HG03342 (cell line): ENCODE measurements at regions not wholly inside any gene's neighbourhood (a gene's known extent, or its start where the extent isn't known, plus 50 kb on each side); places are given as distances from the start of the nearest gene placed in this dataset.

ENCODE experiments used
- ATAC-seq: cut with Tn5 transposase; IDR thresholded peaks from one replicate; pipeline ENCODE4 v1.9.1; 2021; ENCODE audit warnings: mild to moderate bottlenecking, moderate library complexity; ENCODE audit not compliant: unreplicated experiment

DNA sequence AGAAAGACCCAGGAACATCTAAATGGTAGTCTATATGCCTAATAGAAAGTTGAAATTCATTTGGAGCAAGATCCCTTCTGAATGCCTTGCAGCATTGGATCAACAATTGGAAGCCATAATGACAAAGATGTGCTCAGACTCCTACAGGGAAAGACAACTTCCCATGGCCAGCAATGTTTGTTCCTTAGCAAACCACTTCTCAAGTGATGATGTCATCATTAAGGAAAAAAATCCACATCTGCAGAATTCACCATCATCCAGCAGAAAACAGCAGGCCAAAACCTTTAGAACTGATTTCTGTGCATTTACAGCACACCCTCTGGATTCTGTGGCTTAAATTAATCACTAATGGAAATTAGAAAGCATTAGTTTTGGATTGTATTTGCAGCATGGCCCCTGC lies 82.4 kb upstream of the ZIC3 start:
- no peak for ATAC-seq

DNA sequence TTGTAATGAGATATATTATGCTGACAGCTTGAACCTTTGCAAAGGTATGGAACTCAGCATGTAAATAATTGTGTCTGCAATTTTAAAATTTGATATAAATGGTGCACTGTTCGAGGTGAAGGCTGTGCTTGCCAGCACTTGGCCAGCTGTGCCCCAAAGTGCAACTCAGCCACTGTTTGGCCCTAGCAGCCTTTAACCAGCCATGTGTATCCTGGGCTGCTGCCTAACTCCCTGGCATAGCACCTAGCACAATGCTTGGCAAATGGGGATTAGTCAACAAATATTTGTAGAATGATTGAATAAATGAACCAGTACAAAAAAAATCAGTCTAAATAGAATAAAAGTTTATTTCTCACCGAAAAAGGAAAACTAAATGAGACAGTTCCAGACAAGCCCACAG lies 83.8 kb upstream of the ZIC3 start:
- no peak for ATAC-seq

DNA sequence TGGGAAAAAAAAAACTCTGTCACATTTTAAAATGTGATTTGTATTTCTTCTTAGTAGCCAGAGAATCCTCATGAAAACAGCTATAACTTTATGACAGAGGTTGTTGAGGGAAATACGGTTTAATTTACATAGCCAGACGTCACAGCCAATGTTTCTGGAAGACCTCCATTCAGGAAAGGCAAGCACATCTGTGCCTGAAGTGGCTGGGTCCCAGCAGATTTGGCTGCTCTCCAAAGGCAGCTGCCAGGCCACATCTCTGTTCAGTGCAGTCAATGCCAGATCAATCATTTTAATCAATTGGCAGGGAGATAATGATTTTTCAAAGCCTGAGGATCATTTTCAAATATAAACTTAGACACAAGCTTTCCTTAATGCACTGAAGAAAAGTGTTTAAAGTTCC lies 86.5 kb upstream of the ZIC3 start:
- no peak for ATAC-seq

DNA sequence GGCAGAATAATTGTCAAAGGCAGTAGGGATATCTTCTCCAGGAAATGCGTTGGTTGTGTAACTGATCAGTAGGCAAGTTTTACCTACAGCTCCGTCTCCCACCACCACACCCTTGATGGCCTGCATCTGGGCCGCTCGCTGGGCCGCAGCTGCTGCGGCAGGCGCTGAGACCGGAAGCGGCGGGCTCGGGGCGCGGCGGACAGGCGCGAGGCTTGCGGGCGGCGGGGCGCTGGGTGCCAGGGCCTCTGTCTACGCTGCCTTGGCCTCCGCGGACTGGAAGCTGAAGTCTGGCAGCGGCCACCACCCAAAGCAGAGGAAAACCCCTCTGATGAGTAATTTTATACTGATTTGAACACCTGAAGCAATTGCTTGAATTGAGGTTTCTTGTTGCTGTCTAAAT lies 124.2 kb upstream of the ZIC3 start:
- ATAC-seq = no peak

DNA sequence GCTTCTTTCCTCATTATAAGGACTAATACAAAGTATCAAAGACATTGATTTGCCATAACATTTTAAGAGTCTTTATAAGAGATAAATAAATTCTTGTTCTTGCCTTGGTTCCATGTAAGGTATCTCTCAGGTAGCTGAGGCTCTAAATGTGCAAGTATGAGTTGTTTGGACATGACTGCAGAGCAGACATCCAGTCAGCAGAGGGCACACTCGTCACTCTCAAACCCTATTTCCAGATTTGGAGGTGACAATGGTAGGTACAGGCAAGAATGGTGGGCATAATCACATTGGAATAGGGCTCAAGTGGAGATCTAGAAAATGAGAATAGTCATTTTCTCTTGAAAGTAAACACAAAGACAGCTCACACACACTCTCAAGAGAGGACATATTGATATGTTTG lies 133.3 kb upstream of the ZIC3 start:
- ATAC-seq = peak; percentile 63

DNA sequence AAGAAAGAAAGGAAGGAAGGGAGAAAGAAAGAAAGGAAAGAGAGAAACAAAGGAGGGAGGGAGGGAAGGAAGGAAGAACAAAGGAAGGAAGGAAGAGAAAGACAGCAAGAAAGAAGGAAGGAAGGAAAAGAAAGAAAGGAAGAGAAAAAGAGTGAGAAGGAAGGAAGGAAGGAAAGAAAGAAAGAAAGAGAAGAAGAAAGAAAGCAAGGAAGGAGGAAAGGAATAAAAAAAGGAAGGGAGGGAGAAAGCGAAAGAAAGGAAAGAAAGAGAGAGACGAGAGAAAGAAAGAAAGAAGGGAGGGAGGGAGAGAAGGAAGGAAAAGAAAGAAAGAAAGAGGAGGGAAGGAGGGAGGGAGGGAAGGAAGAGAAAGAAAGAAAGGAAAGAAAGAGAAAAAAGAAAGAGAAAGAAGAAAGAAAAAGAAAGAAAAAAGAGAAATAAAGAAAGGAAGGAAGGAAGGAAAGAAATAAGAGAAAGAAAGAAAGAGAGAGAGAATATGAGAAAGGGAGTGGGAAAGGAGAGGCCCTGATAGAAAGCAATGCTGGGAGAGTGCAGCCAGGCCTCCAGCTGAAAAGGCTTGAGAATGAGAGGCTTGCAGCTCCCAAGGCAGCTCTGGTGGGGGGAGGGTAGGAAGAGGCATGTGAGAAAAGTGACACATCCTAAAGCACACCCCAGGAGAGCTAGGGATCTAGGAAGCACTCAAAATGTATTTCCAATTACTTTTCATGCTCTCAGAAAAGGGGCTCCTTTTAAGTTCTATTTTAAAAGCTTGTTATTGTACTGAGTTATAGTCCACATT lies 134.0 kb upstream of the ZIC3 start:
- no peak for ATAC-seq

DNA sequence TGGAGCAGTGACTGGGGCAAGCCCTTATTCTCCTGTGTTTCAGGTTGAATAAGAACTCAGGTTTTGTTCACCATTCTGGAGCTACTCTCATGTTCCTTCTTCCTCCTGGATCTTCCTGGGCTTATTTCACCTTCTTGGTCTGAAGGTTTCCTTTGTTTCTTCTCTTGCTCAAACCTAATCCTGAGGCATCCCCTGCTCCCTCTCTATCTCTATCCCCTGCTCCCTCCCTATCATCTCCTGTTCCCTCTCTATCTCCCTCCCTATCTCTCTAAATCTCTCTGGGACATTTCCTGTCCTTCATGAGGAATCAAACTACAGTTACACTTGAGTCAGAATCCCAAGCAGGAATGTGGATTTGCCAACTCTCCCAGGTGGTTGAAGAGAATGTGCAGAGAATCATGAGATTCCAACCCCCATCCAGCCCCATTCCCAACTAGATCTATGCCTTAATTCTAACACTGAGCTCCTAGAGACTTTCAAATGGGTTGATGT lies 134.9 kb upstream of the ZIC3 start:
- no peak for ATAC-seq

DNA sequence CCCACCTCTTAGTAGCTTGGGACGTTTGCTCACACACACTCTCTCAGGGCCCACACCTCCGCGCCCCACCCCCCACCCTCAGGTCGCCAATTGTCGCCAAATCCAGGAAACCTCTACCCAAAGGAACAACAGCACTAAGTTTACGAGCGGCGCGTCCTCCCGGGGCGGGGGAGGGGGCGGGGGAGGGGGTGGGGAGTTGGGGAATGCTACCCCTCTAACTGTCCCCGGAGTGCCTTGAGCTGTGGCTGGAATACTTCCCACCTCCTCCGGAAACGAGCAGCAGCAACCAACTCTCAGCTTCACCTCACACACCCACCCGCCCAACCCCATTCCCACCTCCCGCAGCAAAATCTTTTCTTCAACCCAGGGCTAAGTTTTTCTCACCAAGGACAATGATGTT lies 135.6 kb upstream of the ZIC3 start:
- ATAC-seq = no peak

DNA sequence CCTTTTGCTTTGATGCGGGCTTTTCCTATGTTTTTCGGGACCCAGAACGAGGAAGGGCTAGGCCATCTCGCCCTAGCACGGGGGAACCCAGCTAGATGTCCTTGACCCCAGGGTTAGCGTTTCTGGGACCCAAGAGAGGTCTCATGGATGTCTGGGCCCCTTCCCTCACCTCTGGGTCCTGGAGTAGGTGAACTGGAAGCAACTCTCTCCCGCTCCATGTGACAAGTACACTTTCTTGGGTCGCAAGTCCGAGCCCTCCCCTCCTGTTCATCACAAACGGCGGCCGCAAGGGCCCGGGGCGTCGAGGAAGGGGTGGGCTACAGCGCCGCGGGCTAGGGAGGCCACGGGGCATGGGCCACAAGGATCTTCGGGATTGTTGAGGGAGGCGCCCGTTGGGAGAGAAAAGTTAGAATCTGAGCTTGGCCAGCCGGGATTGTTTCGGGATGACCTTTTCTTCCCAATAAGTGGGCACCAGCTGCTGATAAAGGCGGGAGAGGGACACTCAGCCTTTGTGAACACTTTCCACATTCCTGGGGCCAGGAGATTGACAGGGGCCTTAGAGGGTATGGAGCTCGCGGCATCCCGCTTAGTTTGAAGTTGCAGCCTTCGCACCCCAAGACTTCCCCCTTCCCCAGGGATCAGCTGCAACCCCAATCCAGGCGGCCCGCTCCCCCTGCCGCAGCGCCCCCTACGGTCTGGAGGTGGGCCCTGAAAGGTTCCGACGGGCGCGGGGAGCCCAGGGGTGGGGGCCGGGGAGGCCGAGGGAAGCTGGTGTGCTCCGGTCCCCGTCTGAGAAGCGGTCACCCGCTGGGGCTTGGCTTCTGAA lies 136.9 kb upstream of the ZIC3 start:
- ATAC-seq = no peak

DNA sequence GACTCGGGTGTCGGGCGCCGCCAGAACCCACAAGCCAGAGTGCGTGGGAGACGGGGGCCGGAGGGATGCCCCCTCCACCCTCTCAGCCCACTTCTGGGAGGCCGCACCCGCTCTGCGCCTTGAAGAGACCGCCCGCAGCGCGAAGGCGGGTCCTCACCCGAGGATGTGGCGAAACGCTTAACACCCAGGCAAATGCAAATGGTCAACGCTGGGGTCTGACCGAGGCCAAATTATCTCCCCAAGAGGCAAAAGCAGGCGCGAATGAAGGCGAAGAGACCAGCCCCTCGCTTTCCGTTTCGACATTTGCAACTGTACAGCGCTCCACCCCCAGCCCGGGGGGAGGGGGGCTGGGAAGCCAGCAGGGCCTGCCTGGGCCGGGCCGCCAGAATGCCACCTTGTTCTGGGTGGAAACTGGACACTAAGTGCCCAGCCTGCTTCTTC lies 137.7 kb upstream of the ZIC3 start:
- ATAC-seq = no peak

DNA sequence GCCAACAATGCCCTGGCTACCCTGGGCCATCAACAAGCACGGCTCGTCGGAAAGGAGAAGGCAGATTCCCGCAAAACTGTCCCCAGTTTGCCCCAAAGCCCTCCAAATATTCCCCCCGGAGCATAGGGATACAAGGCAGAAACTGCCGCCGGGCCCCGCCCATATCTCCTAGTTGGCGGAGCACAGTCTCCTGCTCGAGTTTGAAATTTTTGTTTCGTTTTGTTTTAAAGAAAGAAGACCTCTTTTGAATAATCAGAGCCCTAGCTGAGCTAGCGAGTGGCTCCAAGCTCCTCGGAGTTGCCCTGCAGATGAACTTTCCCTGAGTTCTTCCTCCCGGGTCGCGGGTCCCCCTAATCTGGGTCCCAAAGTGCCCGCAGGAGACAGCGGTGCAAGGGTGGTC lies 138.1 kb upstream of the ZIC3 start:
- no peak for ATAC-seq

DNA sequence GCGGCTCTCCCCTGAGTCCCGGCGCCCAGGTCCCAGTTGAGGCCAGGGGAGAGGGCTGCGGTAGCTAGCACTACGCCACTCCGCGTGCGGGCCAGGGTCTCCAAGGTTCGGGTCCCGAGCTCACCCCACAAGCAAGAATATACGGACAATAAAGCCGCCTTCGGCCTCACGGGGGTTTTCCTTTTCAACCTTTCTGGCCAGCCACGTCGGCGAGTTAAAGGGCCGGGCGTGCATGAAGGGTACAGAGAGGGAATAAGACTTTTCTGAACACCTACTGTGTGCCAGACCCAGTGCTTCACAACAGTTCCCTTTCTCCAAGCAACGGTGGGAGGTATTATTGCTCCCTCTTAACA lies 138.5 kb upstream of the ZIC3 start:
- no peak for ATAC-seq

DNA sequence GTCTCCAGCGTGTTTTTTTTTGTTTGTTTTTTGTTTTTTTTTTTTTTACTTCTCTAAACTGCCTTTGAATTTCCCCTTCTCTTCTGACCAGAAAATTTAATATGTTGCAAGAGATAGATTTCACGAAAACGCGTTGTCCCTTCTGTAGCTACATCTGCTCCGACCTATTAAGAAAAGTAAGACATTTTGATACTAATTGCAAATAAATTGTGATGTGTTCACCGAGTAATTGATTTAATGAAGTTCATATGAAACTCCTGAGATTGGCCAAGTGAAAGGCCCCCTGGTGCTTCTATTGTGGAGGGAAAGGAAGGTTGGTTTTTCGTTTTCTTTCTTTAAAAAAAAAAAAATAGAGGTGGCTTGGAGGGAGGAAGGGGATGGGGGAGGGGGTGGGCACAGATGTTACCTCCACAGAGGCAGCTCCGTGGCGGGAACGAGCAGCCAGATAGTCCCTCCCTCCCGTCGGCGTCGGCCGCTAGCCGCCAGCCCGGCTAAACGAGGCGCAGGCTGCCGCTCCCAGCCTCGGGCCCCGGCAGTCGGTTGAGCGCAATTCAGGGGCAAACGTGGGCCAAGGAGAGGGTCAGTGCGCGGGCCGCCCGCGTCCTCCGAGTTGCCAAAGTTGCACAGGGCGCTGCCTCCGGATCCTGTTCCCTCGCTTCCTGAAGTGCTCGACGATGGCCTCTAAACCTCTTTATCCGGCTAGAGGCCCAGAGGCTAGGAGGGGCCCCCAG lies 139.1 kb upstream of the ZIC3 start:
- ATAC-seq = no peak

DNA sequence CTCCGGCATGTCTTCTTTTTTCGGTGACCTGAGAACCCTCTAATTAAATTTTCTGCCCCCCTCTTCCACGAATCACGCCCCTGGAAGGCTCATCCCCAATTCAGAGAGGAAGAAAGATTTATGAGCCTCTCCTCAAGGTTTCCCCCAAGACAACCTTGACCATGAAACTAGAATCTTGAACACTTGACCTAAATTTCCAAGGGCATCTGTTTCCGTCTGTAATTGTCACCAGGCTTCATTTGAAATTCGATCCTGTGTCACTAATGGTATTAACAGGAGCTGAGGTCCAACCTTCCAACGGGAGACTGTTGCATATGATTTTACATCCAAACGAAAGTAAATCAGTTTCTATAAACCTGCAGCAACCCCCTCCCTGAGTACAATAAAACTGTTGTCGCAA lies 139.9 kb upstream of the ZIC3 start:
- no peak for ATAC-seq

DNA sequence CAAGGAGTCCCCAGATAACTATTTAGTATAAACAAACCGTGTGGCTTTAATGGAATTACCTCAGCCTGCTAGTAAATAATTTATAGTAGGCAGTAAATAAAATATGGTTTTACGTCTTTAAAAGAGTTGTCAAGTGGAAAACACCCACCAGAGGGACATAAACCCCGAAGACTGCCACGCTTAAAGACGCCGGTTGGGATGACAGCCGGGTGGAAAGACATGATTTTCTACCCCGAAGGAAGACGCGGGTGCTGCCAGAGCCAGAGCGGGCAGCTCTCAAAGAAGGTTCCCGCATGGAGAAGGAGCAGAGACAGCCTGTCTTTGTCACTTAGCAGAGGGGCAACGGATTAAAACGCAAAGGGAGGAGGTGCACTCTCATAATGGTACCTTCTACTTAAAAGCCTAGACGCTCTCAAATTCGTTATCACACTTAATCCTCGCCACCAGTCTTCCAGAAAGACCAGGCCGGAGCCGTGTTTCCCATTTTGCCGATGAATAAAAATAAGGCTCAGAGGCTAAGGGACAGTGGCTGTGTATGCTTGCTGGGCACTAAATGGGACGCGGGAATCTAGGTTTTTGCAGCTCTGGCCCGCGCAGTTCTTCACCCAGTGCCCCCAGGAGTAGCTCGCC lies 140.5 kb upstream of the ZIC3 start:
- no peak for ATAC-seq

DNA sequence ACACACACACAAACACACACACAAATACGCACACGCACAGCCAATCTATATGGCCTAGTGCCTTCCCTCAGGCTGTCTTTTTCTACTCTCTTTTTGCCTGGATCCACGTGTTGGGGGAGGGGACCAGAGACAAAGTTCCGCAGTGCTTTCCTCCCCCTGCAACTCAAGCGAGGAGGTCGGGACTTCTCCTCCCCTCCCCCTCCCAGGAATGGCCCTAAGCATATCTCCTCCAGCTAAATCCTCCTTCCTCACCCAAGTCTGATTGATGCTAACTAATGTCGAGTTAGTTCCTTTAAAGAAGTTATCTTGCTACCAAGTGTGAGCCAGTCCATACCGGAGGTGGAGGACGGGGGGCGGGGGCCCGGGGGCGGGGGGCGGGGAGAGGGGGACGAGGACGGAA lies 141.2 kb upstream of the ZIC3 start:
- no peak for ATAC-seq

DNA sequence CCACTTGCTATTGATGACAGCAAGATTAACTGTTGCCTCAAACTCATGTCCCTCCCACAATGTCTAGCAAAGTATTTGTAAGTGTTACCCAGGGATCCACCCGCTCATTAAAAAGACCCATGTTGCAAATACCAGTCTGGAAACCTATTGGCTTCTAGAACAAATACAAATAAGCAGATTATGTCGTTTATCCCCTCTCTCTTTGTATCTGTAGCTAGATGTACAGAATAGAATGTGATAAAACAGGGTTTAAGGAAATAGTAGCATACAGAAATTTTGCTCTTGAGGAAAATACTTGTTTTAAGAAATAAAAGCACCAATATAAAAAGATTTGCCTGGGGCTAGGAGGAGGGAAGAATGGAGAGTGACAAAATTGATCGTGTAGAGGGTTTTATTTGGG lies 142.7 kb upstream of the ZIC3 start:
- no peak for ATAC-seq

DNA sequence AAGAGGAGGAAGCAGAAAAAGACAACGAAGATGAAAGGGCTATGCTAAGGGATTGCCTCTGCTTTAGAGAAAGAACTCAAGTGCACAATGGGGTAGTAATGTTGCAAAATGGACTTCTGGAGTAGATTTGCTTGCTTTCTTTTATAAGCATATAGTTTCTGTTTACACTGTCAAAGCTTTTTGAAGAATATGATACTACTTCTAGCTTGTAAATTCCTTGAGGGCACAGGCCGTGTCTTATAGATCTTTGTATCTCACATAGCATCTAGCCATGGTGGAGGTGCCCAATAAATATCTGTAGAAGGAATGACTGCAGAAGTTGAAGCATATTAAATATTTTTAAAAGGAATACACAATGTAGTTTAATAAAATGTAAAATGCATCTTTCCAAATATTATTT lies 147.8 kb upstream of the ZIC3 start:
- ATAC-seq = no peak

DNA sequence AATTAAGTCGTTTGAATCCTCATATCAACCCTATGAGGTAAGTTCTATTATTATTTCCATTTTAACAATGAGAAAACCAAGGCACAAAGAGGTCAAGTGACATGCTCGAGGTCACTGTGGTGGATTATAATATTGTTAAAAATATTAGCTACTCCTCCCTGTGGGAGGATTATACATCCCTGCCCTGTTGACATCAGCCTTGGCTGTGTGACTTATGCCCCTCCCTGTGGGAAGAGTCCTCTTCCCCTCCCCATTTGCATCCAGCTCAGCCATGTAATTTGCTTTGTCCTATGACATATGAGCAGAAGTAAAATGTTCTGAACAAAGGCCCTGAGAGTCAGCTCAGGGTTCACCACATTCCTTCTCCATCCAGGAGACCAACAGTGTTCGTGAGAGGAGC lies 152.7 kb upstream of the ZIC3 start:
- no peak for ATAC-seq

DNA sequence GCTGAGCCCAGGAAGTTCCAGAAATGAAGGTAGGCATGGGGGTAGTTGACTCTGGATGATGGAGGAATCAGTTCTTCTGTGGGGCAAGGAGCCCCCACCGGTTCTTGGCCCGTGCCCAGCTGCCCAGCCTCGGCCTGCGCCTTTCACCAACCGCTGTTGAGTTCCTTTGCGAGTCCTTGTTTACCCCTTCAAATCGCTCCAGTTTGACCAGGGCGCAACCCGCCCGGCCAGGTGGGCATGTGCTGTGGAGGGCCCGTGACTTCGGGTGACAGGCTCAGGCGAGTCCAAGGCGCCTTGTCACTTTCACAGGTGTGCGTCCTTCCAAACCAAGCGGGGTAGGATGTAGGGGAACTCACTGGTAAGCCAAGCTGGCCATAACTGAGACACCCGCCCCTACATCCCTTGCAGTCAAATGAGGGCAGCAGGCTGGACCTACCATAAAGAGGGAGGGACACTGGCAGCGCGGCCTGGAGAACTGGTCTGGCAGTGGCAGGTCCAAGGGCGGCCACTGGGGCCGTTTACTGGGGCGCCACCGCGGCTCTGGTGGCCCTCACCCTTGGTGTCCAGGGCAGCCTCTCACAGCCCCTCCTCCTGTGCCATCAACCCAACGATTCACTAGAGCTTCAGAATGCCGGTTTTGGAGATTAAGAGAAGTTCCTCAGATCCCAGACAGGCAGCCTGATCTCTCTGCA lies 160.3 kb upstream of the ZIC3 start:
- ATAC-seq = no peak

DNA sequence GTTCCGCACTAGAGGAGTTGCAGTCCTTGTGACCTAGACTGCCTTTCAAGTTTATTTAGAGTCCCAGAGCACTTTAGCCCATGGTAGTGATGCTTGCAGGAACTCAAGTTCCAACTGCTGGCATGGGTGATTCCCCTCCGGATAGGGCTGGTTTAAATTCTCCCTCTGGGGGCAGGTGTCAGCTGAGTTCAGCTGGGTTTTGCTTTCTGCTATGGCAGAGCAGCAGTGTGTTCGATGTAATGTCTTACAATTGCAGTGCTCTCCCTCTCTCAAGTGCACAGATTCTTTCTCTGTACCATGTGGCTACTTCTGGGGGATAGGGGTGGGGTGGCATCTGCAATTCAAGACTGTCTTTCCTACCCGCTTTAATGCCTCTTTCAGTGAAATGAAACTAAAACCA lies 164.8 kb upstream of the ZIC3 start:
- no peak for ATAC-seq
